HG03097 (cell line): ENCODE measurements at regions not wholly inside any gene's neighbourhood (a gene's known extent, or its start where the extent isn't known, plus 50 kb on each side); places are given as distances from the start of the nearest gene placed in this dataset.

ENCODE experiments used
- ATAC-seq: cut with Tn5 transposase; IDR thresholded peaks from one replicate; pipeline ENCODE4 v1.9.1; 2021; ENCODE audit not compliant: unreplicated experiment, low FRiP score

- ATAC-seq, result no peak
These were observed 134.5 kb upstream of the FSTL4 start for GRCh38 chr5:133746834-133747233.

DNA sequence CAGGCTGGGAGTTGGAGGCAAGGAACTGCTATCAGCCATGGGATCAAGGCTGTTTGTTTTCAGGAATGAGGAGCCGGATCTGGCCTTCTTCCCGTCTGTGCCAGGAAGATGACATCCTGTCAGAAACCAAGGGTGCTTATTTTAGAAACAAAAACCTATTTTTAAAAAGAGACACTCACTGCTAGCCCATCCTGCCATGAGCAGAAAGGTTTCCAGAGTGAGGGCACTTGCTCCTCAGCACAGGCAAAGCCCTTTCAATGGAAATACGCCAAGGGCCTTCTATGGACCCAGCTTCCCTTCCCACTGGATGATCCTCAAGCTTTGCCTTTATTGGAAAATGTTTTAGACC, 132.6 kb upstream of the FSTL4 start:
- no peak for ATAC-seq

GRCh38 chr5:133744051-133744959, 132.0 kb upstream of the FSTL4 start:
- ATAC-seq, result no peak

DNA sequence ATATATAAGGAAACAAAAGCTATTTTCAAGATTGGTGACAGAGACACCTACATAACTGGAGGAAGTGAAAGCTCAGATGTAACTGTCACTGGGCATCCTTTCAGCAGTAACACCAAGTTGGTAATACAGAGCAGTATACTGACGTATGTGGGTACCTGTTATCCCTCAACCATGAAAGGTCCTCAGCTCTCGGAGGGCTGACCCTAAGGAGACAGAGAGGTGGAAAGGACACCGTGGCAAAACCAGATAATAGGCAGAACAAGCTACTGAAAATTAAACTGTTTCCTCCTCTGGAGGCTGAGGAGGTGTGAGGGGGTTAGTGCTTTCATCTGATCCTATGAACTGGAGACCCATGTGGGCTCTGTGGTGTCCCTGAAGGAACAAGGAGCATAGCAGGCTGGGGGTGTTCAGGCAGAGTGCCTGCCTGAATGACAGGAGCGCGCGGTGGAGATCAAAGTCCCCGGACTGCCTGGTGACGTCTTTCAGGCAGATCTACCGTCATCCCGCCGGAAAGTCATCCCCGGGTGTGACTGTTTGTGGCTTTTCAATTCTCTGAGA, 130.2 kb upstream of the FSTL4 start:
- ATAC-seq, result no peak

DNA sequence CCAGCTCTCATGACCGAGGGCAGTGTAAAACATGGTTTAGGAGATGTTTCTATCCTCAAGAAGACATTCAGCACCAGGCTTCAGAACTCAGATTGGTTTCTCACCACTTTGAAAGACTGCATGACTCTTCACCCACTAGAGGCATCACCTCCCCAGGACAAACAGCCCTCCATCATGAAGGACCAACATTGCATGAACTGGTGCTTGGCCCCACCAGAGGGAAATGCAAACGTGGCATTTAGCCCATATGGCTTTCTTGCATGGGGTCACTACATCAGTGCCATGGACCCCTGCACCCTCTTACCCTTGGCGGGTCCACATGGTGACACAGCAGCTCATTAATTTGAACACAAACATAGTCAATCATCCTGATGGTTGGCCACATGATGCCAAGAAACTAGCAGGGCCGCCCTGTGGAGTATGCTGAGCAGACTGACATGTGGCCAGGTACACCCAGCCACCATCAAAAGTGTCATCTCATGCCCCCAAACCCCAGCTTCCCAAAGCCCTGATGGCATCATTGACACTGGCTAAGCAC, 129.5 kb upstream of the FSTL4 start:
- ATAC-seq, result no peak

DNA sequence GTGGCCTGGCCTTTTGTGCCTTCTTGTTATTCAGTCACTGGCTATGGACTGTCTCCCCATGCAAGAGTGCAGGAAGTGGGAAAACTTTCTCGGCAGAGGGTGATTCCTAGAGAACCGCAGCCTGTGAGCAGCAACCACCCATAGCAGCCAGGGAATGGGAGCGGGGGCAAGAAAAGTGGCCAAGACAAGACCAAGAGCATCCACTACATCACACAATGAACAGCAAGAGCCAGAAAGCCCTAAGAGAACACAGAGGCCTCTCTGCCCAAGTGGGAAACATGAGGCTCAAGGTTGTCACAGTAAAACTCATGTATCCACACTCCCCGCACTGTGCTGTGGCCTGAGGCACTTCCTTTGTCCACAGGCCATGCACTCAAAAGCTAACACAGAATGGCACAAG, 129.1 kb upstream of the FSTL4 start:
- ATAC-seq, result no peak

GRCh38 chr5:133739181-133739780, 126.9 kb upstream of the FSTL4 start:
- ATAC-seq, result no peak

DNA sequence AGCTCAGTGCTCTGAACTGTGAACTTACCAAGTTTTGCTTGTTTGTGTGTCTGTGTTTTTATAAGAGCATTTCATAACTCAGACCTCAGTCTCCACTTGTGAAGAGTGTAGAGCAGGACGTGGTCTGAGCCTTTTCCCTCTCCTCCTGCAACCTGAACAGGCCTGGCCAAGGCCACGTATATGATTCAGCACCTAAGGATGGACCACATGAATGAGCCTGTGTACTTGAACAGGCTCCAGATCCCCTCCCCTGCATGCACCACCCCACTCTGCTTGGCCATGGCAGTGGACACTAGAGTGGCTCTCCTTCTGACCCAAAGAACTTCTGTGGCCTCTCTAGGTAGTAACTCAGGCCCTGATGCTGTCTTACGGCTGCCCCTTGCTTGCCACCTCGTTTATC, 125.9 kb upstream of the FSTL4 start:
- ATAC-seq, result no peak

DNA sequence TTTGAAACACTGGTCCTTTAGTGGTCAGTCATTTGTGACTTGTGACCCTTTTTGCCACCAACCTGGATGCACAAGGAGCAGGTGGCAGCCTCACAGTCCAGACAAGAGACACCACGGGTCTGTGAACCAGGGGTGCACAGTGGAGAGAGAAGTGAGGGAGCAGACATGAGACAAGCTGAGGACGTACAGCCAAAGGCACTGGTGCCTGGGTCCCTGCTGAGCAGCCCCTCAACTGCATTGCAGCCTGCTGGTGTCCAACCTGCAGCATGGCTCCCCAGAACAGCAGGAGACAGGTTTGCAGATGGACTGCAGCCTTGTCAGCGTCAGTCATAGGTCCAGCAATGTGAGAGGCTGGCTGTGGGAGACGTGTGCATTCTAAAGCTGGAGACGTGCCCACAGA, 124.2 kb upstream of the FSTL4 start:
- ATAC-seq, result no peak

DNA sequence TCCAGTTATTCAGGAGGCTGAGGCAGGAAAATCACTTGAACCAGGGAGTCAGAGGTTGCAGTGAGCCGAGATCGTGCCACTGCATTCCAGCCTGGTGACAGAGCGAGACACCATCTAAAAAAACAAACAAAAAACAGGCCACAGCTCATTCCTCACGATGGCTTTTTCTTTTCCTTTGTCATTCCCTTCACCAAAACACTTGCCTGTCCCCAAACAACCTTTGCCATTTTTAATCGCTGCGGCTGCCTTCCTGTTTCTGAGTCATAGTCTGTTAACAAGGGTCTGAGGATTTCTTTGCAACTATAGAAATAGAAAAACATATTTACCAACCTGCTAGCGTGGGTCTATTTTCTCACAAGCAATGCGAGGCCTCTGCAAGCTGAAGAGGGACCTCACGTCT, 123.0 kb upstream of the FSTL4 start:
- ATAC-seq, result no peak

DNA sequence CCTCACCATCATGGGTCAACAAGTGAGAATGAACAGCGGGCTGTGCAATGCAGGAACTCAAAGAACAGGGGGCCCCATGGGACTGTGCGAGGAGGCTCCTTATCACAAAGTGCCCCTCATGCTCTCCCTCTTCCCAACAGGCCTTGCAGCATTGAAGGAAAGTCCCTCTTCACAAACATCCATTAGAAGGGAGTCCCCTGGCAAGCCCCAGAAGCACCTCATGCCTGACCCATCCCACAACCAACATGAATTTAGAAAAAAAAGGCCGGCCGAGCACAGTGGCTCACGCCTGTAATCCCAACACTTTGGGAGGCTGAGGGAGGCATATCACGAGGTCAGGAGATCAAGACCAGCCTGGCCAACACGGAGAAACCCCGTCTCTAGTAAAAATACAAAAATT, 122.6 kb upstream of the FSTL4 start:
- ATAC-seq, result no peak

GRCh38 chr5:133732536-133732935, 120.2 kb upstream of the FSTL4 start:
- no peak for ATAC-seq

DNA sequence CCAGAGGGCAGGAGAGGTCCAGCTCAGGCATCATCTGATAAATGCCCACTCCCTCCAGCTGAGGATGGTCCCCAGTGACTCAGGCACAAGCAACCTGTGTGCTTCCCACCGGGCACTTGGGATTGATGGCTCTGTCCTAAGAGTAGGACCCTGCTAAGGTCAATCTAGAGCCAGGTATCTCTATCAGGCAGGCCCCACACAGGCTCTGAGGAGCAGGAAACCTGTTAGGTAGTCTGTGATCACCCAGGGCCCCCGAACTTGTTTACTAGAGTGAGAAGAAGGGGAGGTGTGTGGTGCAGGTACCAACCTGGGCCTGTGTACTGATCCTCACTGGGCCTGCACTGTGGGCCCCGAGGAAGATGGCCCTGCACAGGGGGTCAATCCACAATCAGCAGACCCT, 119.6 kb upstream of the FSTL4 start:
- no peak for ATAC-seq

DNA sequence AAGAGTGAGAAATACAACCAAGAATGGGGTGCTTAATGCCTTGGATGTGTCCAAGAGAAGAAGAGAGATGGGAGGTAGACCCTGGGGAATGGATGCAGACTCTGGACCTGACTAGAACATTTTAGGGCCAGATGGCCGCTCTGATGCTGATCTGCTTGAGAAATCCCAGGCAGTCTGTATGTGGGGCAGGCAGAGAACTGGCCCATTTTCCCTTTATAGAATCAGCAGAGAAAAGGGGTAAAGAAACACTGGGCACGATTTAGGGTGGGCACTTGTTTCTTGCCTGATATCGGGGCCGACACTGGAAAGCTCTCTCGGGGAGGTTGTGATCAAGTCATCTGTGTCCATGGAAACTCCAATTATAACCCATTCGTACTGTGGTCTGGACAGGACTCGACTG, 118.5 kb upstream of the FSTL4 start:
- ATAC-seq, result no peak

DNA sequence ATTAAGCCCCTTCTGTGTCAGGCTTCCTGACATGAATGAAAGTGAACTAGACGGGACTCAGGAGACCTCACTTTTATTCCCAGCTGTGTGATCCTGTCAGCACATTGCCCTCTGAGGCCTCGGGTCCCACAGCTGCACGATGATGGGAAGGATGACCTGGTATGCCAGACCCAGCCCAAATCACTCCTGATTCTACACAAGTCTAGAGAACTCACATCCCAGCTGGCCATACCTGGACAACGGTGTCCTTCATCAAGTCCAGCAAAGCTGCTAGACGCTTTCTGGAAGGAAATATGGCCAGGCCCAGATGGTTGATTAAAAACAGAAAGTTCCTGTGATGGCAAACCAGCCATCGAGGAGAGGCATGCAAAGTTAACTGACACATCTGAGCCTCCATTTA, 118.0 kb upstream of the FSTL4 start:
- no peak for ATAC-seq

GRCh38 chr5:133729800-133730199, 117.5 kb upstream of the FSTL4 start:
- ATAC-seq, result no peak

GRCh38 chr5:133728475-133728874, 116.1 kb upstream of the FSTL4 start:
- no peak for ATAC-seq

GRCh38 chr5:133727636-133728035, 115.3 kb upstream of the FSTL4 start:
- no peak for ATAC-seq

- no peak for ATAC-seq
These were observed 111.5 kb upstream of the FSTL4 start for GRCh38 chr5:133723651-133724366.

GRCh38 chr5:133723126-133723525, 110.8 kb upstream of the FSTL4 start:
- ATAC-seq, result no peak

- ATAC-seq, result no peak
These were observed 109.0 kb upstream of the FSTL4 start for GRCh38 chr5:133721365-133721764.
